ENCODE measurements at regions not wholly inside any gene's neighbourhood (a gene's known extent, or its start where the extent isn't known, plus 50 kb on each side); places are given as distances from the start of the nearest gene placed in this dataset.

- H3K9me3 ChIP-seq (ENCODE audit: control insufficient read depth, insufficient read depth, low read length), result no peaks in the 10 kb centered on the region
- POLR2A ChIA-PET, result no interaction called here
- CTCF ChIA-PET, result no interaction called here
- DNase-seq (ENCODE audit: low read depth, low spot score), result no peak
- H3K27ac ChIP-seq (ENCODE audit: low read depth, low read length), result no peak overlapping the region
- TF ChIP-seq CTCF (IDR thresholded peaks at IDR 0.05; ENCODE audit: low read depth, low read length), result no peak
- no peaks in the 10 kb centered on the region for H3K27me3 ChIP-seq (ENCODE audit: control insufficient read depth, insufficient read depth, low read length)
- no peak overlapping the region for H3K4me3 ChIP-seq (ENCODE audit: low read depth, low read length)
Observed at GRCh38 chr10:109778993-109779392, 144.3 kb downstream of the XPNPEP1 start.

GRCh38 chr10:109774121-109774440, 149.2 kb downstream of the XPNPEP1 start:
- H3K9me3 ChIP-seq (ENCODE audit: control insufficient read depth, insufficient read depth, low read length), result no peaks in the 10 kb centered on the region
- H3K4me3 ChIP-seq (ENCODE audit: low read depth, low read length), result no peak overlapping the region
- H3K27me3 ChIP-seq (ENCODE audit: control insufficient read depth, insufficient read depth, low read length), result no peaks in the 10 kb centered on the region
- no peak for DNase-seq (ENCODE audit: low read depth, low spot score)
- no peak for TF ChIP-seq CTCF (IDR thresholded peaks at IDR 0.05; ENCODE audit: low read depth, low read length)
- no peak overlapping the region for H3K27ac ChIP-seq (ENCODE audit: low read depth, low read length)
- ChIA-PET CTCF (interaction anchor here (0.6 to 2.2 kb wide), 6 partner anchors 9 to 1088 kb away, joined by 3 to 11 read pairs (median 4); no protein-coding TSS in a partner anchor), POLR2A (no interaction called here)

DNA sequence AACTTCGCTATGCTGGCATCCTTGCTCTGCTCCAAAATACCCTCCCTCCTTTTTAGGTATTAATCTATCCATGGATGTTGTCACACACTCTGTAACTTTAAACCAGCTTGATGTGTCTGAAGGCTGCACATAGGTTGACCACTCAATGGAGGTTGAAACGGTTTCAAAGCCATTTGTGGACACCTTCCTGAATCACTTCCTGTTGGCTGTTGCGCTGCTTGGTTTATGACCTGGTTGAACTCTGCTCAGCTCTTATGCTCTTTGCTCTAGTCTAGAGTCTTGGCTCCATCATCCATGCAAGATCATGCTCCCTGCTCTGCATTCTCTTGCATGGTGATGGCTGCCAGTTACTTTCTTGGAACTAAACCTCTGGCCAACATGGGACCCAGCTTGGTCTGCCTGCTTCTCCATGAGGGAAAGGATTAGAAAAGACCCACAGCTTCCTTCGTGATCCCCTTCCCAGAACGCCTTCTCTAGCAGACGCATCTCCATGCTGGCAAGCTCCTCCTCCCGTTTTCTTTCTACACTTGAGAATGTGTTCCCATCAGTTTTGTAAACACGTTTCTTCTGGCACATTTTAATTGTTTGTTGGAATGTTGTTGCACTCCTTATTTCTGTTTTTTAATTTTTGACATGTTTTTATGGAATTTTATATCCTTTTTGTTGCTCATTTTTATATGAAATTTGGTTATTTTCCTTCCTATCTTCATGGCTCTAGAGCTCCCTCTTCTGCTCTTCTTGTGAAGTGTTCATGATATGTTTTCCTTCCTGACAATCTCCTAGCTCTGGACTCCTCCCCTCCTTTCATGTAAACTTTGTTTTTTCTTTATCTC, 149.8 kb downstream of the XPNPEP1 start:
- H3K27me3 ChIP-seq (ENCODE audit: control insufficient read depth, insufficient read depth, low read length), result no peaks in the 10 kb centered on the region
- POLR2A ChIA-PET, result no interaction called here

GRCh38 chr10:109770663-109771062, 152.6 kb downstream of the XPNPEP1 start:
- POLR2A ChIA-PET, result no interaction called here
- CTCF ChIA-PET, result no interaction called here

More for the DNA sequence above, 149.8 kb downstream of the XPNPEP1 start:
- DNase-seq (ENCODE audit: low read depth, low spot score), result no peak
- H3K9me3 ChIP-seq (ENCODE audit: control insufficient read depth, insufficient read depth, low read length), result no peaks in the 10 kb centered on the region
- CTCF ChIA-PET, result interaction anchor here (0.6 to 2.2 kb wide), 6 partner anchors 10 to 1087 kb away, joined by 3 to 11 read pairs (median 4); no protein-coding TSS in a partner anchor
- no peak overlapping the region for H3K27ac ChIP-seq (ENCODE audit: low read depth, low read length)
- no peak overlapping the region for H3K4me3 ChIP-seq (ENCODE audit: low read depth, low read length)
- TF ChIP-seq CTCF (IDR thresholded peaks at IDR 0.05; ENCODE audit: low read depth, low read length), result peak; percentile 67

More at GRCh38 chr10:109770663-109771062, 152.6 kb downstream of the XPNPEP1 start:
- no peak overlapping the region for H3K27ac ChIP-seq (ENCODE audit: low read depth, low read length)
- H3K27me3 ChIP-seq (ENCODE audit: control insufficient read depth, insufficient read depth, low read length), result no peaks in the 10 kb centered on the region
- DNase-seq (ENCODE audit: low read depth, low spot score), result no peak
- H3K9me3 ChIP-seq (ENCODE audit: control insufficient read depth, insufficient read depth, low read length), result no peaks in the 10 kb centered on the region
- no peak for TF ChIP-seq CTCF (IDR thresholded peaks at IDR 0.05; ENCODE audit: low read depth, low read length)
- H3K4me3 ChIP-seq (ENCODE audit: low read depth, low read length), result no peak overlapping the region
